Endodermal cell (in vitro differentiated cells): ENCODE measurements at regions not wholly inside any gene's neighbourhood (a gene's known extent, or its start where the extent isn't known, plus 50 kb on each side); places are given as distances from the start of the nearest gene placed in this dataset.
A peak's percentile ranks its signal among the peaks of the same experiment; 100 is the strongest.

Experiments
- DNase-seq: peaks from one replicate; pipeline ENCODE4 v3.0.0-alpha.2; 2017
- H3K27ac ChIP-seq: 2 replicates; pipeline ENCODE4 v1.5.1; 2013; ENCODE audit warnings: mild to moderate bottlenecking, low read depth, low read length, moderate library complexity
- H3K27me3 ChIP-seq: 2 replicates; pipeline ENCODE4 v1.6.1; 2013; ENCODE audit warnings: mild to moderate bottlenecking, low read length, moderate library complexity; ENCODE audit not compliant: insufficient read depth, control insufficient read depth, poor library complexity, severe bottlenecking
- H3K36me3 ChIP-seq: 2 replicates; pipeline ENCODE4 v1.7.0; 2013; ENCODE audit warnings: mild to moderate bottlenecking, low read length, moderate library complexity; ENCODE audit not compliant: control insufficient read depth, insufficient read depth
- H3K4me1 ChIP-seq: one replicate; pipeline ENCODE4 v1.7.0; 2013; ENCODE audit warnings: low read length; ENCODE audit not compliant: control insufficient read depth, insufficient read depth
- H3K4me3 ChIP-seq: 2 replicates; pipeline ENCODE4 v1.5.1; 2013; ENCODE audit warnings: mild to moderate bottlenecking, low read length, moderate library complexity
- H3K9ac ChIP-seq: 2 replicates; pipeline ENCODE4 v1.6.1; 2013; ENCODE audit warnings: mild to moderate bottlenecking, low read length, moderate library complexity; ENCODE audit not compliant: poor library complexity, severe bottlenecking; ENCODE audit errors: extremely low read depth
- H3K9me3 ChIP-seq: 2 replicates; pipeline ENCODE4 v1.6.1; 2013; ENCODE audit warnings: mild to moderate bottlenecking, low read length, moderate library complexity; ENCODE audit not compliant: control insufficient read depth
- H3K27ac Mint-ChIP-seq: 2 replicates; pipeline ENCODE4 v1.8.0; 2020; ENCODE audit warnings: mixed read lengths
- H3K27me3 Mint-ChIP-seq: 2 replicates; pipeline ENCODE4 v1.8.0; 2021; ENCODE audit warnings: mild to moderate bottlenecking, mixed read lengths; ENCODE audit not compliant: insufficient read depth
- H3K36me3 Mint-ChIP-seq: 2 replicates; pipeline ENCODE4 v1.8.0; 2020; ENCODE audit warnings: low read depth, mixed read lengths
- H3K4me1 Mint-ChIP-seq: 2 replicates; pipeline ENCODE4 v1.8.0; 2020; ENCODE audit warnings: mixed read lengths
- H3K4me3 Mint-ChIP-seq: 2 replicates; pipeline ENCODE4 v1.8.0; 2020; ENCODE audit warnings: mild to moderate bottlenecking, moderate library complexity, mixed read lengths
- H3K9me3 Mint-ChIP-seq: 2 replicates; pipeline ENCODE4 v1.8.0; 2020; ENCODE audit warnings: mild to moderate bottlenecking, mixed read lengths
- CTCF ChIP-seq: fragments of 200-600 bp; sonication (generic); conservative IDR thresholded peaks from 2 replicates; pipeline ENCODE4 v1.5.0; 2021; ENCODE audit warnings: antibody characterized with exemption, mild to moderate bottlenecking
- WGBS, 2 experiments: methylation state at CpG; one replicate each; pipeline versions ENCODE4 v1.1.5 to v1.1.7; 2013; ENCODE audit warnings: missing lambda C conversion rate in 2 of 2, mixed read lengths in 1 of 2; ENCODE audit not compliant: insufficient coverage in 1 of 2, insufficient read length in 1 of 2; 5-methylcytosine and 5-hydroxymethylcytosine counted together

DNA sequence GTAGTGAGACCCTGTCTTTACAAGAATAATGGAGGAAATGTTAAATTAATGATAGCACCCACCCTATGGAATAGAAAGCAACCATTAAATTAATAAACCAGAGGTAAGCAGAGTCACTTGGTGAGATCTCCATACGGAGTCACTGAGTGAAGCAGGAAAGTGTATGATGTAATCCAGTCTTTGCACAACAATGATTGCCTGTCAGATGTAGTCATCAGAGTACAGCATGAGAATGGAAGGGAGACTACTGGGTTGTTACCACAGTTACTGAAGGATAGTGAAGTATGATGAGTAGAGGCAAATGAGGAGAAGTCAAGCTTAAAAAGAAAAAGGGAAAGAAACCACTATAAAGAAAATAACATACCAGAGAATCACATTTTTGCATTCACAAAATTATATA is 371.9 kb upstream of the SHH start:
- no peaks in the 10 kb centered on the region for H3K27me3 ChIP-seq
- Mint-ChIP-seq H3K36me3 (no peaks in the 10 kb centered on the region), H3K9me3 (peaks cover 30% of the 10 kb centered on the region), H3K27me3 (no peaks in the 10 kb centered on the region), H3K4me3 (no peak overlapping the region), H3K27ac (no peak overlapping the region), H3K4me1 (no peaks in the 10 kb centered on the region)
- no peaks in the 10 kb centered on the region for H3K4me1 ChIP-seq
- 58 to 88% methylated on average over 1 of the region's 1 CpG for WGBS, 2 experiments
- H3K27ac ChIP-seq: no peak overlapping the region
- TF ChIP-seq CTCF: no peak
- no peak overlapping the region for H3K4me3 ChIP-seq
- no peaks in the 10 kb centered on the region for H3K9me3 ChIP-seq
- DNase-seq: no peak
- no peaks in the 10 kb centered on the region for H3K36me3 ChIP-seq
- H3K9ac ChIP-seq: no peak overlapping the region

DNA sequence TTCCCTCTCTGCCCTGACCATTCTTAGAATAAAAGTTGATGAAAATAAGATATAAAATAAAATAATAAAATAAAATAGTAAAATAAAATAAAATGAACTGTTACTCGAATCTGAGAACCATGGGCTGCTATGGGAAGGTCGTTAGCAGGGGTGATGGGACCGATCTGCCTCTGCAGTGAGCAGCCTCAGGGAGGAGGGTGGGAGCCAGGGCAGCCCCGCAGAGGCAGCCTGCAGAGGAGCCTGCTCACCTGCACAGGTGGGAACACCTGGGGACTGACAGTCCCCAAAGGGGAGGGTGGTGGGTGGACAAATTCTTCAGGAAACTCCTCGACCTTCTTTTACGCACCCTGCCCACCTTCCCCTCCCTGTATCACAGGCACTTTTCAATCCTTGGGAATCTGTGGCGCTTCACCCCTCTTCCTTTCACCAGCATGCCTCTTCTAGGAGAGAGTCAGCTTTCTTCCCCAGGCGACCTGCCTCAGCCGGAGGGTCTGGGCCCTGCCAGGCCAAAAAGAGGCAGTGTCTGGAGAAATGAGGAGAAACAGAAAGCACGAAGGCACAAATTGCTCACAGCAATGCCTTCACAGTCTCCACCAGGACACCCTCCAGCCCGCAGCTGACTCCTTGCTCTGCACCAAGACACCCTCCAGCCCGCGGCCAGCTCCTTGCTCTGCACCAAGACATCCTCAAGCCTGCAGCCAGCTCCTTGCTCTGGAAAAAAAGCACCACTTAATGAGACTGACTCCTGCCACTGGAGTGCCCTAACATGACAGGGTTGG is 368.4 kb upstream of the SHH start:
- no peaks in the 10 kb centered on the region for H3K4me1 ChIP-seq
- Mint-ChIP-seq H3K36me3 (no peaks in the 10 kb centered on the region), H3K27me3 (no peaks in the 10 kb centered on the region), H3K4me1 (no peaks in the 10 kb centered on the region), H3K27ac (no peak overlapping the region), H3K9me3 (peaks cover 12% of the 10 kb centered on the region), H3K4me3 (no peak overlapping the region)
- no peak for TF ChIP-seq CTCF
- no peak overlapping the region for H3K9ac ChIP-seq
- H3K9me3 ChIP-seq: no peaks in the 10 kb centered on the region
- H3K36me3 ChIP-seq: no peaks in the 10 kb centered on the region
- peak; percentile 27 for DNase-seq
- H3K4me3 ChIP-seq: no peak overlapping the region
- H3K27ac ChIP-seq: no peak overlapping the region
- H3K27me3 ChIP-seq: no peaks in the 10 kb centered on the region
- WGBS, 2 experiments: 92 to 95% methylated on average over 4 to 13 of the region's 13 CpGs

- Histone ChIP-seq H3K36me3 (no peaks in the 10 kb centered on the region), H3K27me3 (no peaks in the 10 kb centered on the region), H3K9me3 (no peaks in the 10 kb centered on the region), H3K4me3 (no peak overlapping the region), H3K27ac (no peak overlapping the region), H3K4me1 (no peaks in the 10 kb centered on the region), H3K9ac (no peak overlapping the region)
- Mint-ChIP-seq H3K27me3 (no peaks in the 10 kb centered on the region), H3K27ac (no peak overlapping the region), H3K36me3 (no peaks in the 10 kb centered on the region), H3K4me3 (no peak overlapping the region), H3K9me3 (peaks cover 5% of the 10 kb centered on the region), H3K4me1 (no peaks in the 10 kb centered on the region)
- DNase-seq: peak; percentile 10
- no peak for TF ChIP-seq CTCF
- WGBS, 2 experiments: 87 to 93% methylated on average over 8 to 13 of the region's 13 CpGs
These were observed 367.7 kb upstream of the SHH start for GRCh38 chr7:156179872-156180390.
